ES-I3 (cell line): ENCODE measurements at regions not wholly inside any gene's neighbourhood (a gene's known extent, or its start where the extent isn't known, plus 50 kb on each side); places are given as distances from the start of the nearest gene placed in this dataset.
A peak's percentile ranks its signal among the peaks of the same experiment; 100 is the strongest.

Experiments
- H3K36me3 ChIP-seq: 2 replicates; pipeline ENCODE4 v1.6.1; 2013; ENCODE audit warnings: mild to moderate bottlenecking, low read length, control low read depth, moderate library complexity; ENCODE audit not compliant: insufficient read depth
- H3K4me1 ChIP-seq: 2 replicates; pipeline ENCODE4 v1.6.1; 2013; ENCODE audit warnings: mild to moderate bottlenecking, control low read depth, low read length; ENCODE audit not compliant: insufficient read depth
- H3K9ac ChIP-seq: 2 replicates; pipeline ENCODE4 v1.6.1; 2013; ENCODE audit warnings: low read depth, mild to moderate bottlenecking, low read length, moderate library complexity
- H3K9me3 ChIP-seq: 2 replicates; pipeline ENCODE4 v1.6.1; 2013; ENCODE audit warnings: mild to moderate bottlenecking, low read length, moderate library complexity; ENCODE audit not compliant: control insufficient read depth, insufficient read depth

DNA sequence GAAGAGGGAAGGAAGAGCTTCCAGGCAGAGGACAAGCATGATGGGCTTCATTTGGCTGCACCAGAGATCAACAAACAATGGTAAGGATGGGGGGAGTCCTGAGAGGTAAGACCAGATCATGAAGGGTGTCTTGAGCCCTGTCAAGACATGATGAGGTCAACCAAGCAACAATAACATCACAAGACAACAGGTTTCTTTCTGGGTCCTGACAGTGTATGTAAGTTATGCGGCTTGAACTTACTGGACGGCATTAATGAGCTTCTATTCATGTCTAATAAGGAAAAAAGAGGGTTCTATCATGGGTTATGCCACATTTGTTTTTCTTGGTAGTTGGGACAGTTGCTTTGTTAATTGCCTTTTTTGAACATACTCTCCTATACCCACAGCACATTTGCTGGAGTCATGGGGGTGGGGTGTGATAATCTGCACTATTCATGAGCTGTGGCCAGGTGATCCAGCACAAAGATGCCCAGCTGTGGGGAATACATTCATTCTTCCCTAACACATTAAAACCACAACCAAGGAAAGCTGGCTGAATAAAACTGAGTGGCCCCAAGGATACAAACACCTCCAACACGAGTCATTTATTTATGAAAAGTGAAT lies 168.8 kb upstream of the KLF14 start:
- Histone ChIP-seq H3K36me3 (0 out of 2 replicates have a peak, but pooled peaks cover 4% of the 10 kb centered on the region), H3K9ac (no peak overlapping the region), H3K4me1 (peaks cover 29% of the 10 kb centered on the region), H3K9me3 (no peaks in the 10 kb centered on the region)

DNA sequence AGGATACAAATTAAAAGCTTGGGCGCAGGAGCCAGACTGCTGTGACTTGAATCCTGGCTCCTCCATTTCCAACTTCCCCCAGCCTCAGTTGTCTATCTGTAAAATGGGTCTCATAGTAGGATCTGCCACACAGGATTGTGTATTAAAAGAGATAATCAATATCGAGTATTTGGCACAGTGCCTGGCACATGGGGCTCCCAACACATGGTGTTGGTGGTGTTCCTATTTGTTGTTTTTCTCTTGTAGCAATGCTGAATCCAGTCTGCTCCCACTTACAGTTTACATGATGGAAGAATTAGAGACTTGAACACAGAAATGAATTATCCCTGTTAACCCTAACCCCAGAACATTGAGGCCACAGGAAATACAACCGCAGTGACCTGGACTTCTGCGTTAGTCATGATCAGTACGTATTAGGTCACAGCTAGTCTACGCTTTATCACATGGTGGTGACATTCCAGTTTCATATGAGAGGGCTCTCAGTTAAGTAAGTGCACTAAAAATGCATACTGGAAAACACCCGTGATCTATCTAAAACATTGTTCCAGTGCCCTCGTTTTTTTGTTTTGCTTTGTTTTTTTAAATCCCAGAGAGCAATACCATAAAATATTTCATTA lies 169.5 kb upstream of the KLF14 start:
- no peak overlapping the region for H3K9ac ChIP-seq
- H3K36me3 ChIP-seq = 0 out of 2 replicates have a peak, but pooled peaks cover 4% of the 10 kb centered on the region
- peaks cover 29% of the 10 kb centered on the region for H3K4me1 ChIP-seq
- H3K9me3 ChIP-seq = no peaks in the 10 kb centered on the region

DNA sequence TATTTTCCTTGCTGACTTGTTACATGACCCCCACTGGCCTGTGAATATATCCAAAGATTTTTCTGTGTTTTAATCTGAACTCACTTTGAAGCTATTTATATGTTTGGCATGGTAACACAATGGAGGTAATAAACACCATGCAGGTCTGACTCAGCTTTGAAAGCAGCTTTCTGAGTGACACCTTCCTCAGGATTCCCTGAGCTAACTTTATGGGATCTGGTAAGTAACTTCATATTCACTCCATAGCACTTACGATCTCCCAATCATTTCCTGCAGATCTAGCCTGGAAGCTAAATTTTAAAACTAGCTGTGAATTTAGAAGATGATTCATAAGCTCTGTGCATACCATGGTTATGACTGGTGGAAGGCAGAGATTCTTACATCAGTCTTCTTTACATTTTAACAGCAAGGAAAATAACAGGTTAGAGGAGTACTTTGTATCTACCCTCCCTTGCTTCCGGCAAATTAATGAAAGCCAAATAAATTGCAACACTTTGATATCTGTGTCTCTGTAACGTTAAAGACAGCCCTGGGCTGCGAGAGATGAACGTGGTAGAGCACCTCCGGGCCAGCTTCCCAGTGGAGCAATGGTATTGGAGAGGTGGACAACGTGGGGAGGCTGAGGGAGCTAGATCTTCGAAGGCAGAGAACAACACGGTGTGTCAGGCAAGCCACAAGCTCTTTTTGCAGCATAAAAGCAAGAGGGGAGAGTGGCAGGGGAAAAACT lies 170.2 kb upstream of the KLF14 start:
- Histone ChIP-seq H3K9me3 (no peaks in the 10 kb centered on the region), H3K9ac (no peak overlapping the region), H3K4me1 (peaks cover 31% of the 10 kb centered on the region), H3K36me3 (0 out of 2 replicates have a peak, but pooled peaks cover 4% of the 10 kb centered on the region)

DNA sequence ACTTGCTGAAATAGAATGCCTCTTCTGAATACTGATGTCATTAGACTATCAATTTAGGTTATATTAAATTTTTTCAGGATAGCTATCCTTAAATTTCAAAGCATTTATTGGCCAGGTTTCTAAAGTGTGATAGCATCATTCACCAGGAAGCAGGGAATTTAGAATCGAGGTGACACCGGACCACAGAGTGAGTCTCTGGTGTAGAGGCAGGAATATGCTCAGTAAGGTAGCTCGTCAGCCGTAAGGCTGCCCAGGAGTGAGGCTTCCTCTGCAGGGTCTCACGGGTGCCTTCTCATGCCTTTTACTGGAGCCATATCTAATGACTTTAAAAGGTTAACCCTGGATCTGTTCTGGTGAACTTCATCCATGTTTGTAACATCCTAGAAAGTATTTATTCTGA lies 170.8 kb upstream of the KLF14 start:
- H3K36me3 ChIP-seq = 0 out of 2 replicates have a peak, but pooled peaks cover 4% of the 10 kb centered on the region
- H3K9ac ChIP-seq = no peak overlapping the region
- peaks cover 37% of the 10 kb centered on the region for H3K4me1 ChIP-seq
- no peaks in the 10 kb centered on the region for H3K9me3 ChIP-seq

DNA sequence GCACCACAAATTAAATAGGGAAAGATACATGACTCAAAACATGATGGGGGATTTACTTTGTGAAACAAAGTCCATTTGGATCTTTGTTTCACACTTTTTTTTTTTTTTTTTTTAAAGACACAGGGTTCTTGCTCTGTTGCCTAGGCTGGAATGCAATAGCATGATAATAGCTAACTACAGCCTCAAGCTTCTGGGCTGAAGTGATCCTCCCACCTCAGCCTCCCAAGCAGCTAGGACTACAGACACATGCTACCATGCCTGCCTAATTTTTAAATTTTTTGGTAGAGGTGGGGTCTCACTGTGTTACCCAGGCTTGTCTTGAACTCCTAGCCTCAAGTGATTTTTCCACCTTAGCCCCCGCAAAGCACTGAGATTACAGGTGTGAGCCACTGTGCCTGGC lies 172.6 kb upstream of the KLF14 start:
- Histone ChIP-seq H3K36me3 (no peaks in the 10 kb centered on the region), H3K4me1 (peaks cover 40% of the 10 kb centered on the region), H3K9me3 (no peaks in the 10 kb centered on the region), H3K9ac (no peak overlapping the region)

DNA sequence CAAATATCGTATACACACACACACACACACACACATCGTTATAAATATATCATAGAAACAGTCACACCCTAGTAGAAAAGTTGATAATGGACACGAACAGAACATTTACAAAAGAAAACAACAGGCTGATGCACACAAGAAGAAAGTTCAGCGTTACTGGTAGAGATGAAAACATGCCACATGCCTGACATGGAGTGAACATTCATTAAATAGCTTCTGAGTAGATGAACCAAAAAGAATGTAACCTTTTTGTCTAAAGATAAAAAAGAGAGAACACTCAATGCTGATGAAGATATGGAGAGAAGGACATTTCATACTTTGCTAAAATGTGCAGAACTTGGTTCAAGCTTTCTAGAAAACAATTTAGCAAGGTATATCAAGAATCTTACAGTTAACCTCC lies 173.4 kb upstream of the KLF14 start:
- Histone ChIP-seq H3K9me3 (no peaks in the 10 kb centered on the region), H3K9ac (no peak overlapping the region), H3K36me3 (no peaks in the 10 kb centered on the region), H3K4me1 (peaks cover 46% of the 10 kb centered on the region)

DNA sequence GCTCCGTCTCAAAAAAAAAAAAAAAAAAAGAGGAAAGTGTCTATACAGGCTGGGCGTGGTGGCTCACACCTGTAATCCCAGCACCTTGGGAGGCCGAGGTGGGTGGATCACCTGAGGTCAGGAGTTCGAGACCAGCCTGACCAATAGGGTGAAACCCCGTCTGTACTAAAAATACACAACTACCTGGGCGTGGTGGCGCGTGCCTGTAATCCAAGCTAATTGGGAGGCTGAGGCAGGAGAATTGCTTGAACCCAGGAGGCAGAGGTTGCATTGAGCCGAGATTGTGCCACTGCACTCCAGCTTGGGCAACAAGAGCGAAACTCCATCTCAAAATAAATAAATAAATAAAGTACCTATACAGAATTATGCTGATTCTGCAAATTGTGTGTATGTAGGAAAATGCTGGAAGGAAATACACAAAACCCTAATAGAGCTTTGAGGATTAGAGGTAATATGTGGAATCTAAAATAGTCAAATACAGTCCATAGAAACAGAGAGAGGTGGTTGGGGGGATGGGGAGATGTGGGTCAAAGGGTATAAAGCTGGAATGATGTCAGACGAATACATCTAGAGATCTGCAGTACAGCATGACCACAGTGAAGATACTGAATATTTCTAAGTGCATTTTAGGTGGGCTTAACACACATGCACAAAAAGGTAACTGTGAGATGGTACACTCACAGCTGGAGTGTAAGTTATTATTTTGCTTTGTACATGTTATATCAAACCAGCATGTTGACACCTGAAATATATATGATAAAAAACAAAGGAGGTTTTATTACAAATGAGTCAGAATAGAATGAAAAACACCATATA lies 174.5 kb upstream of the KLF14 start:
- Histone ChIP-seq H3K9ac (no peak overlapping the region), H3K9me3 (no peaks in the 10 kb centered on the region), H3K4me1 (peaks cover 51% of the 10 kb centered on the region), H3K36me3 (no peaks in the 10 kb centered on the region)

DNA sequence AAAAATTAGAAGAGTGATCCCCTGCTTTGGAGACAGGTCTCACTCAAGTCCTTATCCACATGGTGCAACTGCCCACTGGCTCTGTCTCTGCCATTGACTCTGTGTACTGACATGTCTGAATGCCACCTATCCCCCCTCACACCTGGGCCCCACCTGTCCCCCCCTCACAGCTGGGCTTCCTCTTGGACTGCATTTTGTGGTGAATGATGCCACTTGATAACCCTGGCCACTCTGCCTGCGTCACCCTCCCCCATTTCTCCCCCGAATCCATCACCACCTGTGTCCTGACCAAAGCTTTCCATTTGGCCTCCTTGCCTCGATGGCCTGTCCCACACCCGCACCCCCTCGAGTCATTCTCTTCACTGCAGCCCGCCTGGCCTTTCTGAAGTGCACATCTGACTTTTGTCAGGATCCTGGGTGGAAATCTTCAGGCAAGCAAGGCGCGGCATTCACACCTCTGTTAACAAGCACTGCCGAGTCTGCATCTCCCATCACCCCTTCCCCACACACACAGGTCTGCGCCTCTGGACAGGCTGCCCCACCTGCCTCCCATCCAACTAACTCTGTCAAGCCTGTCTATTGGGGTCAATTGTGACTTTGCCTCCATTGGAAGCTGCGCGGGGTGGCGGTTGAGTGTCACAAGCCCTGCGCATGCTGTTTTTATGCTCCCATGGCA lies 175.3 kb upstream of the KLF14 start:
- Histone ChIP-seq H3K36me3 (no peaks in the 10 kb centered on the region), H3K4me1 (peaks cover 51% of the 10 kb centered on the region), H3K9ac (no peak overlapping the region), H3K9me3 (no peaks in the 10 kb centered on the region)

DNA sequence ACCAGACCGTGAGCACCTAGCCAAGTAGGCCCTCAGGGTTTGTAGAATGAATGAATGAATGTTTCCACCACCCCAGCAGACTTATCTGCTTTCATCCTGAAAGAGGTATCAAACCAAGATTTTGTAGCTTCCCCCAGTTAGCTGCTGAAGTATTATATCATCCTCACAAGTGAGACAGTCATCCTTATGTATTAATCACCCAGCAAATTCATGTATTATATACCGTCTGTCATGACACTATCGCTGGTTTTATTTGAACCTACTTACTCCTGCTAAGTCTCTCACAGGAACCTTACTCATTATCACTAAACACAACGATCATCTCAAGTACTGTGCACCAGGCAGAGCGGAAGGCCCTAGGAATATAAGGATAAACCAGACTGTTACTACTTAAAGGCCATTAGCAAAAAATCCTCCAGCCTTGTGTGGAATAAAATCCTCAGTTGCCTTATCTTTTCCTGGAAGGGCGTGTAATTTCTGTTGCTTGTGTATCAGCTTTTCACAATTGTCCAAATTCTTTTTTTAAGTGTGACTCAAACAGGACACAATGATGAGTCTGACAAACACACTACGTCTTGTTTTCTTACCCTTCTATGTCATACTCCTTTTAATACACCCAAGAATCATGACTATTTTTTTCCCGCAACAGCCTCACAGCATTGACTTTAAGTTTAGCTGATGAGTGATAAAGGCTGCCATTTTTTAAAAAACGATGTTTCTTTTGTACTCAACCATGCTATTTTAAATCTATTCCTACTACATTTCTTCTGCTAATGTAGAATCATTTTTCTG lies 176.1 kb upstream of the KLF14 start:
- Histone ChIP-seq H3K9ac (no peak overlapping the region), H3K4me1 (peaks cover 45% of the 10 kb centered on the region), H3K9me3 (no peaks in the 10 kb centered on the region), H3K36me3 (no peaks in the 10 kb centered on the region)

DNA sequence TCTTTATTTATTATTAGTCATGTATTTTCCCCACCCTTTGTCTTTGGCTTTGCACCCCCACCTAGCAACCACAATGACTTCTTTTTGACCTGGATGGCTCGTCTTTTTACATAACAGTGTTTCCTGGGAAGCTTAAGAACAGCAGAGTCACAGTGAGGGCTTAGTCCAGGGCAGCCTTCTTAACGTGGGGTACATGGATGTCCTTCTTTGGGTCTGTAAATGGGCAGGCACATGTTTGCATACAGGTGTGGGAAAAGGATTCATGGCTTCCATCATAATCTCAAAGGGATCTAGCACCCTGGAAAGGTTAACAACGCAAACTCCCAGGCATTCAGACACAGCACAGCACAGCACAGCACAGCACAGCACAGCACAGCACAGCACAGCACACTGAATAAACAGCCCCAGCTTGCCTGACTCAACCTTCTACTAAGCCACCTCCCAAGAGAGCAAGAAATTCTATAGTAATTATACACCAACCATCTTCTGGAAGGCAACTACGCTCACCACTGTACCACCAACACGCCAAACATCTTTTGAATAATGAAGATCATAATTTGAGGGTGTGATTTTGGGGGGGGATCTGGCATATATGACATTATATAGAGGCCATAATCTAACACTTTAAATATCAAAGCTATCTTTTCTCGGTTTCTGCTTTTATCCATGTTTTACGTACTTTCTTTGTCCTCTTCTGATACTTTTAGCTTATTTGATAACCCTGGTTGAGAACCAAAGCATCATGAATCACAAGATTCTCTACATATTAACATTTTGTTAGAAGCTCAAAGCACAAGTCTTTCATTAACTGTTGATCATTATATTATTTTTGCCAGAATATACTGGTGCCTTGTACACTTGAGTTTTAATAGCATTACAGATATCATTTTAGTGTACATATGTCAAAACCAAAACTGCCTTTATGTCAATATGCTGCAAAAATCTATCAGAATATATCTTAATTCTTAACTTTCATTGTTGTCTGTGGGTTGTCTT lies 177.2 kb upstream of the KLF14 start:
- H3K9me3 ChIP-seq = no peaks in the 10 kb centered on the region
- H3K9ac ChIP-seq = peak overlapping the region; percentile 37; the same call in 1 of the 2 replicates
- H3K36me3 ChIP-seq = no peaks in the 10 kb centered on the region
- peaks cover 52% of the 10 kb centered on the region for H3K4me1 ChIP-seq

DNA sequence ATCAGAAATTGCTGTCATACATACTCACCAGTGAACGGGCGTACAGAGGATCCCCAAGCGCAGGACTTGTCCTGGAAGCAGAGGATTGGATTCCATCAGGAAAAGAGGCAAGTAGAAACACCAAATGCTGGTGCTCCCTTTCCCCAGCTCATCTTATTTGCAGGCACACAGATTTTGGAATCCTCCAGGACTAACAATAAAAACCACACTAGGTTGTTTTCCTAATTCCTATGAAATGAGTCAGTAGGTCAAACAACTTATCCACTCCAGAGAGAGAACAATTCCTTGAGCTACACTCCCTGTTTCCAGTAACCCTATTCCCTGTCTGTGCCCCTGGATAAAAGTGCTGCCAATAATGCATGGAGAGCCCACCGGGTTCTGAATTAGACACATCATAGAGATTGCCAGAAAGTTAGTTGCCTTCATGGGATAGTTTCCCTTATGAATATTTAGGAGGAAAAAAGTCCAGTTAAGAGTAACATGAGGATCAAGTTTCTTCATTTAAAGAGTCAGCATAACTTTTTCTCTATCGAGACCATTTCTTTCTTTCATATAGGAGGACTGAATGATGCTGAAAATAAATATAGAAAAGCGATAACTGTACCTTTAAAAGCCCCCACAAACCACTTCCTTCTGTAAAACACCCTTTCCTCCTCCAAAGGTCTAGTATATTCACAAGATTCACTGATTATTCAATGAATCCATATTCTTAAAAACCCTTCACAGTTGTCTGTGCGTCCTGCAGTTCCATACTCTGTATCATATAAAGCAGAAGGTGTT lies 178.3 kb upstream of the KLF14 start:
- peaks cover 56% of the 10 kb centered on the region for H3K4me1 ChIP-seq
- H3K36me3 ChIP-seq = no peaks in the 10 kb centered on the region
- peak overlapping the region; percentile 37; the same call in 1 of the 2 replicates for H3K9ac ChIP-seq
- H3K9me3 ChIP-seq = no peaks in the 10 kb centered on the region
